HUDEP-2 (cell line): ENCODE measurements at regions not wholly inside any gene's neighbourhood (a gene's known extent, or its start where the extent isn't known, plus 50 kb on each side); places are given as distances from the start of the nearest gene placed in this dataset.
A peak's percentile ranks its signal among the peaks of the same experiment; 100 is the strongest.

ENCODE experiments used
- DNase-seq, 76 experiments: peaks; one replicate each; lab custom pipeline; 2025; ENCODE audit not compliant: unreplicated experiment in 76 of 76; lab: John Stamatoyannopoulos, UW

GRCh38 chr13:74687442-74688182 is 553.4 kb upstream of the KLF12 start:
- DNase-seq = no peak

GRCh38 chr13:74683411-74683810 is 549.2 kb upstream of the KLF12 start:
- DNase-seq = peak in 7 of 76 experiments; percentile 1 to 6 (median 1)

GRCh38 chr13:74682746-74683145 is 548.5 kb upstream of the KLF12 start:
- DNase-seq = no peak

- DNase-seq = no peak
These were observed 547.7 kb upstream of the KLF12 start for GRCh38 chr13:74681891-74682290.

GRCh38 chr13:74678308-74678965 is 544.2 kb upstream of the KLF12 start:
- DNase-seq = no peak

GRCh38 chr13:74675972-74676371 is 541.8 kb upstream of the KLF12 start:
- DNase-seq = no peak

GRCh38 chr13:74675182-74675581 is 541.0 kb upstream of the KLF12 start:
- DNase-seq = no peak

- DNase-seq = no peak
These were observed 540.5 kb upstream of the KLF12 start for GRCh38 chr13:74674720-74675119.

GRCh38 chr13:74669149-74669548 is 534.9 kb upstream of the KLF12 start:
- DNase-seq = no peak

- no peak for DNase-seq
These were observed 533.5 kb upstream of the KLF12 start for GRCh38 chr13:74667656-74668203.

GRCh38 chr13:74662905-74663304 is 528.7 kb upstream of the KLF12 start:
- DNase-seq = no peak

- no peak for DNase-seq
These were observed 527.6 kb upstream of the KLF12 start for GRCh38 chr13:74661851-74662250.

- DNase-seq = no peak
These were observed 523.6 kb upstream of the KLF12 start for GRCh38 chr13:74657765-74658164.

GRCh38 chr13:74651121-74651520 is 516.9 kb upstream of the KLF12 start:
- no peak for DNase-seq

- DNase-seq = no peak
These were observed 513.8 kb upstream of the KLF12 start for GRCh38 chr13:74647991-74648390.

GRCh38 chr13:74647211-74647610 is 513.0 kb upstream of the KLF12 start:
- no peak for DNase-seq

GRCh38 chr13:74646091-74646490 is 511.9 kb upstream of the KLF12 start:
- DNase-seq = no peak

- DNase-seq = no peak
These were observed 511.4 kb upstream of the KLF12 start for GRCh38 chr13:74645586-74645985.

- no peak for DNase-seq
These were observed 510.0 kb upstream of the KLF12 start for GRCh38 chr13:74644229-74644628.

- DNase-seq = no peak
These were observed 507.4 kb upstream of the KLF12 start for GRCh38 chr13:74641586-74641985.

GRCh38 chr13:74633734-74634133 is 499.5 kb upstream of the KLF12 start:
- no peak for DNase-seq

GRCh38 chr13:74629985-74630384 is 495.8 kb upstream of the KLF12 start:
- DNase-seq = no peak
